Peyer's patch (tissue), 4 donors: ENCODE measurements at regions not wholly inside any gene's neighbourhood (a gene's known extent, or its start where the extent isn't known, plus 50 kb on each side); places are given as distances from the start of the nearest gene placed in this dataset.

Source experiments
- DNase-seq, 3 donors: peaks; one replicate each; pipeline ENCODE4 v3.0.0-alpha.2; 2017 to 2019
- H3K27ac ChIP-seq, 4 donors: fragments of 200-600 bp; sonication (generic); one replicate each; pipeline ENCODE4 v1.5.1; 2016 to 2019
- H3K27me3 ChIP-seq, 2 donors: fragments of 200-600 bp; sonication (generic); one replicate each; pipeline ENCODE4 v1.5.1; 2019
- H3K36me3 ChIP-seq, 3 donors: fragments of 200-600 bp; sonication (generic); one replicate each; pipeline ENCODE4 v1.5.1; 2016 to 2019
- H3K4me1 ChIP-seq, 4 donors: fragments of 200-600 bp; sonication (generic); one replicate each; pipeline ENCODE4 v1.5.1; 2016 to 2019
- H3K4me3 ChIP-seq, 4 donors: fragments of 200-600 bp; sonication (generic); 1 replicate in 3 of 4; 2 replicates in 1 of 4; pipeline ENCODE4 v1.5.1; 2016 to 2019; ENCODE audit warnings: mild to moderate bottlenecking in 1 of 4
- H3K9me3 ChIP-seq, 4 donors: fragments of 200-600 bp; sonication (generic); one replicate each; pipeline ENCODE4 v1.5.1; 2016 to 2019; ENCODE audit warnings: mild to moderate bottlenecking in 1 of 4
- CTCF ChIP-seq, 6 experiments: fragments of 450-650 bp in 4 of 6; fragments of 200-600 bp in 2 of 6; sonication (generic) in 1 of 6; IDR thresholded peaks; one replicate each; pipeline ENCODE4 v1.5.1; 2017 to 2019; ENCODE audit warnings: antibody characterized with exemption in 6 of 6, mild to moderate bottlenecking in 3 of 6, moderate library complexity in 1 of 6
- POLR2A ChIP-seq, 2 donors: fragments of 450-650 bp; IDR thresholded peaks; one replicate each; pipeline ENCODE4 v1.5.1; 2017; ENCODE audit warnings: antibody characterized with exemption in 2 of 2, mild to moderate bottlenecking in 2 of 2, moderate library complexity in 2 of 2

- no peaks in the 10 kb centered on the region for H3K9me3 ChIP-seq
- no peaks in the 10 kb centered on the region for H3K4me1 ChIP-seq
- H3K27me3 ChIP-seq = no peaks in the 10 kb centered on the region
- no peaks in the 10 kb centered on the region for H3K36me3 ChIP-seq
- no peak for DNase-seq
- TF ChIP-seq POLR2A (IDR thresholded peaks at IDR 0.05) (no peak), CTCF (IDR thresholded peaks at IDR 0.05) (no peak)
- no peak overlapping the region for H3K4me3 ChIP-seq
- no peak overlapping the region for H3K27ac ChIP-seq
Measured at GRCh38 chr4:83709627-83710026, 173.7 kb downstream of the GPAT3 start.

- no peak for TF ChIP-seq CTCF (IDR thresholded peaks at IDR 0.05)
- TF ChIP-seq POLR2A (IDR thresholded peaks at IDR 0.05) = no peak
- Histone ChIP-seq H3K4me1 (no peaks in the 10 kb centered on the region), H3K27me3 (no peaks in the 10 kb centered on the region), H3K4me3 (no peak overlapping the region), H3K27ac (no peak overlapping the region), H3K9me3 (no peaks in the 10 kb centered on the region), H3K36me3 (no peaks in the 10 kb centered on the region)
- no peak for DNase-seq
Measured at GRCh38 chr4:83708500-83709175, 172.7 kb downstream of the GPAT3 start.

- H3K4me3 ChIP-seq = no peak overlapping the region
- no peak overlapping the region for H3K27ac ChIP-seq
- peaks cover 0 to 3% (median 0%) of the 10 kb centered on the region in 4 donors for H3K9me3 ChIP-seq
- DNase-seq = no peak
- H3K27me3 ChIP-seq = no peaks in the 10 kb centered on the region
- no peak for TF ChIP-seq CTCF (IDR thresholded peaks at IDR 0.05)
- TF ChIP-seq POLR2A (IDR thresholded peaks at IDR 0.05) = no peak
- no peaks in the 10 kb centered on the region for H3K36me3 ChIP-seq
- no peaks in the 10 kb centered on the region for H3K4me1 ChIP-seq
Measured at GRCh38 chr4:83704786-83705185, 168.9 kb downstream of the GPAT3 start.

GRCh38 chr4:83703752-83704151, 167.8 kb downstream of the GPAT3 start:
- H3K27ac ChIP-seq = no peak overlapping the region
- no peaks in the 10 kb centered on the region for H3K36me3 ChIP-seq
- no peak overlapping the region for H3K4me3 ChIP-seq
- no peaks in the 10 kb centered on the region for H3K4me1 ChIP-seq
- no peaks in the 10 kb centered on the region for H3K27me3 ChIP-seq
- H3K9me3 ChIP-seq = peaks cover 0 to 3% (median 0%) of the 10 kb centered on the region in 4 donors
- DNase-seq = no peak
- TF ChIP-seq CTCF (IDR thresholded peaks at IDR 0.05) (no peak), POLR2A (IDR thresholded peaks at IDR 0.05) (no peak)

GRCh38 chr4:83701041-83701440, 165.1 kb downstream of the GPAT3 start:
- TF ChIP-seq CTCF (IDR thresholded peaks at IDR 0.05) (no peak), POLR2A (IDR thresholded peaks at IDR 0.05) (no peak)
- Histone ChIP-seq H3K27ac (no peak overlapping the region), H3K36me3 (no peaks in the 10 kb centered on the region), H3K4me3 (no peak overlapping the region), H3K4me1 (no peaks in the 10 kb centered on the region), H3K27me3 (no peaks in the 10 kb centered on the region), H3K9me3 (peaks cover 0 to 3% (median 0%) of the 10 kb centered on the region in 4 donors)
- DNase-seq = no peak

- Histone ChIP-seq H3K9me3 (peaks cover 0 to 3% (median 0%) of the 10 kb centered on the region in 4 donors), H3K27me3 (no peaks in the 10 kb centered on the region), H3K36me3 (no peaks in the 10 kb centered on the region), H3K4me3 (no peak overlapping the region), H3K27ac (no peak overlapping the region), H3K4me1 (no peaks in the 10 kb centered on the region)
- TF ChIP-seq CTCF (IDR thresholded peaks at IDR 0.05) = no peak
- TF ChIP-seq POLR2A (IDR thresholded peaks at IDR 0.05) = no peak
- DNase-seq = no peak
Measured at GRCh38 chr4:83699358-83699757, 163.4 kb downstream of the GPAT3 start.
